ENCODE measurements at regions not wholly inside any gene's neighbourhood (a gene's known extent, or its start where the extent isn't known, plus 50 kb on each side); places are given as distances from the start of the nearest gene placed in this dataset.

GRCh38 chr12:90193500-90193899, 484.9 kb upstream of the ATP2B1 start:
- no peak for DNase-seq

DNA sequence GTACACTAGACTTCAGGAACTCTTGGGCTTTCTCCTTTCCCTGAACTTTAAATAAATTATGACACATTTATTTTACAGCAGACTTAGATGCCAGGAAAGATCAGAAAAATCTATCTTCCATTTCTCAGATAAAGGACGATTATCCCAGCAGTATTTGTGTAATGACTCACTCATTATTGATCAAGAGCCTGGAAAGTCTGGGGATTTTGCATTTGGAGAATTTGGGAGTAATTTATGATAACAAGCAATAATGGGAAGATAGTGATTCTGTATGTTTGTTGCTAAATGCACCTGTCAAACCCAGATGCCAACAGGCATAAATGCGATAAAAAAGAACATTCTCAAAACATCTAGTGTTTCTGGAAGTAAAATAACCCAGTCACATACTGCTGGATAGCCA, 480.2 kb upstream of the ATP2B1 start:
- no peak for DNase-seq

DNA sequence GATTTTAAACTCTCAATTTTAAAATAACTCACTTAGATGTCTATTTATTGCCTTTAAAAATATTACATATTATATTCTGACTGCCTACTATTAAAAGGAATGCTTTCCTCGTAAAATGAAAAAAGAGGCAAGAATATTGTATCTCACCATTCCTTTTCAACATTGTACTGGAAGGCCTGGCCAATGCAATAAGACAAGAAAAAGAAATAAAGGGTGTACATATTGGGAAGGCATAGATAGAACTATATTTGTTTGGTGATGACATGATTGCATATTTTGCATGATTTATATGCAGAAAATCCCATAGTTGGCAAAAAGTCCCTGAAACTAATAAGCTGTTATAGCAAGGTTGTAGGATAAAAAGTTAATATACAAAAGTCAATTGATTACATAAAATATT, 474.6 kb upstream of the ATP2B1 start:
- no peak for DNase-seq

GRCh38 chr12:90181216-90181615, 472.6 kb upstream of the ATP2B1 start:
- DNase-seq: no peak

GRCh38 chr12:90174956-90175355, 466.3 kb upstream of the ATP2B1 start:
- no peak for DNase-seq

- no peak for DNase-seq
These were observed 465.5 kb upstream of the ATP2B1 start for GRCh38 chr12:90174198-90174510.

GRCh38 chr12:90173499-90174197, 465.0 kb upstream of the ATP2B1 start:
- no peak for DNase-seq

DNA sequence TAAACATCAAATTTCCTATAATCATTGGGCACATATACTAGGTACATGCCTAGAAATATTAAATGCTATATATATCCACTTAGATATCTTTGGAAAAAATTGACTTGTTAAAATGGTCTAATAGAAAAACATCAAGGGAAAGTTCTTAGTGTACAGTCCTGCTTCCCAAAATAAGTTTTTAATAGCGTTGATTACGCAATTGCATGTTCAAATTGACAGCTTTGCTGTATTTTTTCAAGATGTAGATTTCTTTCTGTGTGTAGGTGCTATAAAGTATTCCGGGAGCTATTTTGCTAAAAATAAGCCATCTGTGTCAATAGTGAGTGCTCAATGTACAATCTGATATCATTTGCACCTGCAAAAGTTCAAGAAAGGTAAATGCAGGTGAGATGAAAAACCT, 463.9 kb upstream of the ATP2B1 start:
- DNase-seq: no peak

DNA sequence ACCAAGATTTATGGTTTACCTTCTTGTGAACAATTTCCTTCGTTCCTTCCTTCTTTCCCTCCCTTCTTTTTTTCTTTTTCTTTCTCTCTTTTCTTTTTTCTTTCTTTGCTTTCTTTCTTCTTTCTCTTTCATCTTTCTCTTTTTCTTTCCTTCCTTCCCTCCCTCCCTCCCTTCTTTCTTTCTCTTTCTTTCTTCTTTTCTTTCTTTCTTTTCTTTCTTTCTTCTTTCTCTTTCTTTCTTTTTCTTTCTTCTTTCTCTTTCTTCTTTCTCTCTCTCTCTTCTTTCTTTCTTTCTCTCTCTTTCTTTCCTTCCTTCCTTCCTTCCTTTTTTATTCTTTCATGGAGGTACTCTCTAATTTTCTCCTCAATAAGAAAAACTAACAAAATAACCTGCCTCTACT, 462.1 kb upstream of the ATP2B1 start:
- no peak for DNase-seq

DNA sequence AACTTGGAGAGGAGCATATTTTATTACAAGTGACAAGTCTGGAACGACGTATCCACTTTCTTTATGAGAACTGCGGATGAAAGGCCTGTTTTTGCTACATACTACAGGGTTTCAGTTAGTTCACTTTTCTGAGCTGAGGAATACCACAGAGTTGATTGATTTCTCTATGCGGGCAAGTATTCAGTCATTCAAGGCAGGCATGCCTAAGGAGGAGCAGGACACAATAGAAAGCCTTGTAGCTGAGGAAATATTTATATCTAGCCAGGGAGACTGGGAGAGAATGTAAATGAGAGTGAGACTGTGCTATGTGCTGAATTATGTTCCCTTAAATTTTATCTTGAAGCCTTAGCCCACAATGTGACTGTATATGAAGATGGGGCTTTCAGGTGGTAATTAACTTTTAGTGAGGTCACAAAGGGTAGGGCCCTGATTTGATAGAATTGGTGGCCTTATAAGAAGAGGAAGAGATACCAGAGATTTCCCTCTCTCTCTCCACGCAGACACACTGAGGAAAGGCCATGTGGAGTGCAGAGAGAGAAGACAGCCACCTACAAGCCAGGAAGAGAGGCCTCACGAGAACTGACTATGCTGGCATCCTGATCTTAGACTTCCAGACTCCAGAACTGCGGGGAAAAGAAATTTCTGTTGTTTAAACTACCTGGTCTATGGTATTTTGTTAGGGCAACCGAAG, 459.0 kb upstream of the ATP2B1 start:
- DNase-seq: no peak

DNA sequence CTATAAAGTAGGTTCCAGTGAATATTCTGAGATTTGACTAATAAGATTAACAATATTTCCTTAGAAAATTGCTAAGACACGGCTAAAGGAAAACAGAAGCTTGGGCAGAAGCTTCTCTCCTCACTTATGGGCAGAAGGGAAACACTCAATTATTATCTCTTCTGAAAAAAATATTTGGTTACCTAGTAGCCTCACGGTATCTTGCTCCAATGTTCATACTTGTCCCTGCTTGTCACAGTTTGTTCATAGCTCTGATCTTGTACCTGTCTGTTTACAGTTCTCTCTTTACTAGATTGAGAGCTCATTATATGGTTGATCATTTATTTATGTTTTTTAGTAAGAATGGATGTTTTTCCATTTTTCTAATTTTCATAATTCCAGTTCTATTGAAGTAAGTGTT, 458.0 kb upstream of the ATP2B1 start:
- no peak for DNase-seq

GRCh38 chr12:90166012-90166411, 457.4 kb upstream of the ATP2B1 start:
- no peak for DNase-seq

DNA sequence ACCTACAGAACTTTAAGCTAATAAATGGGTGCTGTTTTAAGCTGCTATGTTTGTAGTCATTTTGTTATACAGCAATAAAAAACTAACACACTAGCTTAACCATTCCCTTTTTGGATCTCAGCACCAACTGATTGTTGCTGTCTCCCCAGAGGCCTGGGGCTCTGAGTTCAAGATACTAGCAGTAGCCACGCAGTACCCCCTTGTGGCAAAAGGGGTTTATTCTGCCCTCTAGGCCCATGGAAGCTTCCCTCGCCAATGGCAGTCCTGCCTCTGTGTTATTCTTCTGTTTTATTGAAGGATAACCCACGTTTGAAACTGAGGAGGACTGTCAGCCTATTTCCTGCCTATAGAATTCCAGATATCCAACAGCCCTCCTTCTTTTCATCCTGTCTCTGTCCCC, 455.3 kb upstream of the ATP2B1 start:
- DNase-seq: no peak

GRCh38 chr12:90153827-90154226, 445.2 kb upstream of the ATP2B1 start:
- no peak for DNase-seq

- no peak for DNase-seq
These were observed 444.4 kb upstream of the ATP2B1 start for GRCh38 chr12:90152897-90153624.

DNA sequence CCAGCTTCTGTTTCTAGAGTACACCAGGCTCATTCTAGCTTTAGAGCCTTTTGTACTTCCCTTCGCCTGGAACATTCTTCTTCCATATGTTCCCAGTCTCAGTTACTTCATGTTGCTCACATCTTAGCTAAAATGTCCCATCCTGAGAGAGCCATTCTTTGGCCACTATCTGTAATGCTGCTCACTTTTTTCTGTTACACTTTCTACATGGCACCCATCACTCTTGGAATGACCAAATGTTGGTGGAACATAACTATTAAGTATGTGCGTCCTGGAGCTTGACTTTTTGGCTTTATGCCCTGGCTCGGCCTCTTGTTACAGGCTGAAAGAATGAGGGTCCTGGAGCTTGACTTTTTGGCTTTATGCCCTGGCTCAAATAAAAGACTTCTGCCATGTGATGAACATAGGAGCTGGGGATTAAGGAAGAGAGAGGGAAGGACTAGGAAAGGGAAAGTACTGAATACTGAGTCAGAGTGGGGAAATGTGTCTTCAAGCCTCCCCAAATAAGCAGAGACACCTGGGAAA, 442.9 kb upstream of the ATP2B1 start:
- DNase-seq: no peak

- no peak for DNase-seq
These were observed 440.8 kb upstream of the ATP2B1 start for GRCh38 chr12:90149453-90149852.

DNA sequence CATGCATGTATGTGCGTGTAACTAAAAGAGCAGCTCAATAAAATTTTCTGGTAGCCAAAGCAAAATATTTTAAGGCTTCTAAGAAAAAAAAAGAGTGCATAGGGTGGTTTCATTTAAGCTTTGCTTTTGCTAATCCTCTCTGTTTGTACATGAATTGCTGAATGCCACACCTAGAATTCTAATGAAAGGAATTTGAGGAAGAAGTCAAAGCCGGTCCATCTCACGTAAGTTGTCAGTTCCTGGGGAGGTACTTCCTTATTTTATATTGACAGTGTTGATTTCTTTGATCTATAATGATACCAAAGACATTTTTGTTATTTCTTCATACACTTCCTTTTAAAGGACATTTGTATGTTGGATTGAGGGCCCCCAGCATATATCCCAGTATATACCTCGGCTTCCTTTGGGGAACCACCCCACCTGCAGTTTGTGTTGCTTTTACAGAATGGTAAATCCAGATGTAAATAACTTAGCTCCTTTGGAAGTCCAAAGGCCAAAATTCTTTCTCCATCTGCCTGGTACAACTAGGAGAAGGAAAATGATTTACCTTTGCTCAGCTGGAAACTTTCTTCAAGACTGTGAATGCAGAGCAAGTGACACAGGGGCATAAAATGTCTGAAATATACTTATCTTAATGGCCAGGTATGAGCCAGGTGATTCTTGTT, 420.9 kb upstream of the ATP2B1 start:
- DNase-seq: no peak

DNA sequence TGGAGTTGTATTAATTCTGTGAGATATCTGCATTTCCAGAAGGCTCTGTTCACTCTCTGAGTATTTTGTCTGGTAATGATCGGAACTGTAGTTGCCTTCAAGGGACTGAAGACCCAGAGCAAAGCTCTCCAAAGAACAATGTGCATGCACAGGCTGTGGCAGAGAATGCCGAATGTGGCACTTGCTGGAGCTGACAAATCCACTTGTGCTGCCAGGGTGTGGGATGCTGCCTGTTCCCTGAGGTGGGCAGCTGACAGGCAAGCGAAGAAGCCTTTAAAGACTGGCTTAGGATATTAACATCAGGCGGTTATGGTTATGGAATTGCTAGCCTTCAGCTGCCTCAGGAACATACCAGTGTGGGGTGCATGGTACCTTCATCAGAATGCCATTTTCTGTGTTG, 419.9 kb upstream of the ATP2B1 start:
- DNase-seq: no peak

- no peak for DNase-seq
These were observed 417.5 kb upstream of the ATP2B1 start for GRCh38 chr12:90126125-90126524.

- DNase-seq: peak; percentile 26
These were observed 416.3 kb upstream of the ATP2B1 start for GRCh38 chr12:90124914-90125313.

DNA sequence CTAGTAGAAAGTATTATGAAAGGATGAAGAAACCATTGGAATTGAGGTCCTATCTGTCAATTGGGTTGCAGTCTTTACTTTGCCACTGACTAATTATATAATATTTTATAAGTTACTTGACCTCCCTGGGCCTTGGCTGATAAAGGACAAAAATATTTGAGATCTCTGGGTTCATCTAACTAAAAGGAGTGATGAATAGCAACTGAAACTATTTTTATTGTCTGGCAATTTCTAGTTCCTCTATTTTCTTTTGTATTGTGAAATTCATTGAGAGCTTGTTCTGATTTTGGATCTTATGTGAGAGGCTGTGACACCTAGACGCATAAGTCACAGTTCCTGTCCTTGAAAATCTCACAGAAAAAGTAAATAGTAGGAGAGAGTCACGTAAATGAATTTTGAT, 415.7 kb upstream of the ATP2B1 start:
- DNase-seq: no peak

DNA sequence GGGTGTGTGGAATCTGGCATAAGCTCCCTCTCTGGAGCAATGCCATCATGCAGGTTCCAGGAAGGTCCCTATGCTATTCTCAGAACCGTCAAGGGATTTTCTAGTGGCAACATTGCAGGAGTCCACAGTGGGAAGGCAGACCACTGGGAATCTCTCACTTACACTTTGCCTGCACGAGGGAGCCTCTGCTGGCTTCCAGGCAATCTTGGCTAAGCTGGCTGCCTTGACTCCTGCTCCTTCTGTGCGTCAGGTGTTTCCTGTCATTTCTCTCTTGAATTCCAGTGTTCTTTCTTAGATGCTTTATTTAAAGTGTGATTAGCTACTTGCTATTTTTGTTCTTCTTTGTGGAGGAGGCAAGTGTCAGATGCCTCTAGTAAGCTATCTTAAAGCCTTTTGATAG, 414.0 kb upstream of the ATP2B1 start:
- no peak for DNase-seq

GRCh38 chr12:90120627-90121026, 412.0 kb upstream of the ATP2B1 start:
- no peak for DNase-seq
